ENCODE measurements at regions not wholly inside any gene's neighbourhood (a gene's known extent, or its start where the extent isn't known, plus 50 kb on each side); places are given as distances from the start of the nearest gene placed in this dataset.
A peak's percentile ranks its signal among the peaks of the same experiment; 100 is the strongest.
"Not testable (repeated sequence)": the region's sequence is repeated elsewhere in the genome, so short reads cannot be mapped to it uniquely, and the experiment has no call there.

GRCh38 chr5:125085797-125086505 lies 339.5 kb upstream of the ZNF608 start:
- DNase-seq (ENCODE audit: low spot score), result no peak

- DNase-seq (ENCODE audit: low spot score), result no peak
These were observed 342.2 kb upstream of the ZNF608 start for GRCh38 chr5:125088522-125089105.

- not testable (repeated sequence) for DNase-seq (ENCODE audit: low spot score)
These were observed 345.7 kb upstream of the ZNF608 start for GRCh38 chr5:125092138-125092537.

- DNase-seq (ENCODE audit: low spot score), result peak; percentile 78
These were observed 347.3 kb upstream of the ZNF608 start for GRCh38 chr5:125093776-125094175.

- DNase-seq (ENCODE audit: low spot score), result no peak
These were observed 353.9 kb upstream of the ZNF608 start for GRCh38 chr5:125100342-125100741.

- no peak for DNase-seq (ENCODE audit: low spot score)
These were observed 354.5 kb upstream of the ZNF608 start for GRCh38 chr5:125100951-125101350.

- DNase-seq (ENCODE audit: low spot score), result no peak
These were observed 357.0 kb upstream of the ZNF608 start for GRCh38 chr5:125103459-125103858.

GRCh38 chr5:125106271-125106670 lies 359.8 kb upstream of the ZNF608 start:
- no peak for DNase-seq (ENCODE audit: low spot score)

- DNase-seq (ENCODE audit: low spot score), result no peak
These were observed 360.4 kb upstream of the ZNF608 start for GRCh38 chr5:125106881-125107280.

GRCh38 chr5:125109293-125109692 lies 362.9 kb upstream of the ZNF608 start:
- DNase-seq (ENCODE audit: low spot score), result no peak

GRCh38 chr5:125109816-125110215 lies 363.4 kb upstream of the ZNF608 start:
- DNase-seq (ENCODE audit: low spot score), result no peak

GRCh38 chr5:125112196-125112595 lies 365.8 kb upstream of the ZNF608 start:
- DNase-seq (ENCODE audit: low spot score), result no peak

- DNase-seq (ENCODE audit: low spot score), result no peak
These were observed 366.9 kb upstream of the ZNF608 start for GRCh38 chr5:125113328-125113727.

- DNase-seq (ENCODE audit: low spot score), result no peak
These were observed 368.7 kb upstream of the ZNF608 start for GRCh38 chr5:125115195-125115525.

GRCh38 chr5:125117566-125117965 lies 371.1 kb upstream of the ZNF608 start:
- DNase-seq (ENCODE audit: low spot score), result peak; percentile 71

GRCh38 chr5:125120012-125120411 lies 373.6 kb upstream of the ZNF608 start:
- no peak for DNase-seq (ENCODE audit: low spot score)

GRCh38 chr5:125125031-125125823 lies 378.8 kb upstream of the ZNF608 start:
- no peak for DNase-seq (ENCODE audit: low spot score)

GRCh38 chr5:125126050-125126449 lies 379.6 kb upstream of the ZNF608 start:
- no peak for DNase-seq (ENCODE audit: low spot score)

- DNase-seq (ENCODE audit: low spot score), result no peak
These were observed 382.8 kb upstream of the ZNF608 start for GRCh38 chr5:125129151-125129806.

- no peak for DNase-seq (ENCODE audit: low spot score)
These were observed 384.2 kb upstream of the ZNF608 start for GRCh38 chr5:125130591-125130990.

GRCh38 chr5:125134216-125135081 lies 388.0 kb upstream of the ZNF608 start:
- DNase-seq (ENCODE audit: low spot score), result peak; percentile 70

- no peak for DNase-seq (ENCODE audit: low spot score)
These were observed 391.1 kb upstream of the ZNF608 start for GRCh38 chr5:125137535-125137934.
